WTC11 (cell line): ENCODE measurements at regions not wholly inside any gene's neighbourhood (a gene's known extent, or its start where the extent isn't known, plus 50 kb on each side); places are given as distances from the start of the nearest gene placed in this dataset.
A peak's percentile ranks its signal among the peaks of the same experiment; 100 is the strongest.

ENCODE experiments used
- ATAC-seq: fragments of 200-7000 bp; cut with Tn5 transposase; 2 replicates; pipeline ENCODE4 v1.10.0; 2021; ENCODE audit warnings: mild to moderate bottlenecking, moderate library complexity
- CTCF ChIA-PET: fragments of 300-600 bp; sonication (Branson Sonifier 250); formaldehyde crosslinking; loops from one replicate; lab custom pipeline; 2021; ENCODE audit warnings: antibody characterized with exemption; lab: Charles Lee
- POLR2A ChIA-PET: fragments of 350-600 bp; sonication (Branson Sonifier 250); formaldehyde crosslinking; loops from one replicate; lab custom pipeline; 2021; ENCODE audit warnings: antibody characterized with exemption; lab: Charles Lee
- DNase-seq: peaks from one replicate; pipeline ENCODE4 v3.0.0; 2021; ENCODE audit warnings: low spot score
- H3K27ac Mint-ChIP-seq: 2 replicates; pipeline ENCODE4 v1.8.0; 2021; ENCODE audit warnings: mixed read lengths
- H3K27me3 Mint-ChIP-seq: 2 replicates; pipeline ENCODE4 v1.8.0; 2021; ENCODE audit warnings: low read depth, mild to moderate bottlenecking, moderate library complexity, mixed read lengths
- H3K36me3 Mint-ChIP-seq: 2 replicates; pipeline ENCODE4 v1.8.0; 2021; ENCODE audit warnings: mixed read lengths
- H3K4me1 Mint-ChIP-seq: 2 replicates; pipeline ENCODE4 v1.8.0; 2022; ENCODE audit warnings: mixed read lengths
- H3K4me3 Mint-ChIP-seq: 2 replicates; pipeline ENCODE4 v1.8.0; 2021; ENCODE audit warnings: mild to moderate bottlenecking, moderate library complexity, mixed read lengths
- H3K9me3 Mint-ChIP-seq: 2 replicates; pipeline ENCODE4 v1.8.0; 2021; ENCODE audit warnings: mixed read lengths
- ARID4B ChIP-seq: sonication (generic); formaldehyde crosslinking; IDR thresholded peaks from 2 replicates; pipeline ENCODE4 v1.8.0; 2023; ENCODE audit warnings: missing genetic modification reagents, mild to moderate bottlenecking, borderline replicate concordance
- ESRRA ChIP-seq: sonication (generic); formaldehyde crosslinking; IDR thresholded peaks from 2 replicates; pipeline ENCODE4 v1.8.1; 2022; ENCODE audit warnings: mild to moderate bottlenecking, missing genetic modification reagents, borderline replicate concordance
- ETV6 ChIP-seq: sonication (generic); formaldehyde crosslinking; IDR thresholded peaks from 2 replicates; pipeline ENCODE4 v1.8.1; 2022; ENCODE audit warnings: mild to moderate bottlenecking, missing genetic modification reagents
- KAT7 ChIP-seq: sonication (generic); formaldehyde crosslinking; IDR thresholded peaks from 2 replicates; pipeline ENCODE4 v1.8.1; 2023; ENCODE audit warnings: missing genetic modification reagents, mild to moderate bottlenecking, borderline replicate concordance
- MAX ChIP-seq: sonication (generic); formaldehyde crosslinking; IDR thresholded peaks from 2 replicates; pipeline ENCODE4 v1.8.0; 2022; ENCODE audit warnings: mild to moderate bottlenecking, missing genetic modification reagents
- NFE2L1 ChIP-seq: sonication (generic); formaldehyde crosslinking; IDR thresholded peaks from 2 replicates; pipeline ENCODE4 v1.8.1; 2023; ENCODE audit warnings: missing genetic modification reagents
- PRRX2 ChIP-seq: fragments of 250-450 bp; sonication (Bioruptor Pico); IDR thresholded peaks from 2 replicates; pipeline ENCODE4 v1.8.0; 2021; ENCODE audit warnings: mild to moderate bottlenecking
- SMAD4 ChIP-seq: sonication (generic); formaldehyde crosslinking; IDR thresholded peaks from 2 replicates; pipeline ENCODE4 v1.8.0; 2022; ENCODE audit warnings: mild to moderate bottlenecking, missing genetic modification reagents
- ZMAT4 ChIP-seq: fragments of 250-450 bp; sonication (Bioruptor Pico); IDR thresholded peaks from 2 replicates; pipeline ENCODE4 v1.9.0; 2021; ENCODE audit warnings: mild to moderate bottlenecking
- ZNF138 ChIP-seq: sonication (generic); formaldehyde crosslinking; conservative IDR thresholded peaks from 2 replicates; pipeline ENCODE4 v1.8.1; 2022; ENCODE audit warnings: mild to moderate bottlenecking, moderate library complexity, missing genetic modification reagents
- ZNF317 ChIP-seq: sonication (generic); formaldehyde crosslinking; IDR thresholded peaks from 2 replicates; pipeline ENCODE4 v1.8.1; 2023; ENCODE audit warnings: low read depth, mild to moderate bottlenecking, moderate library complexity, missing genetic modification reagents, borderline replicate concordance
- ZNF423 ChIP-seq: fragments of 250-450 bp; sonication (Bioruptor Pico); IDR thresholded peaks from 2 replicates; pipeline ENCODE4 v2.1.2; 2022; ENCODE audit warnings: mild to moderate bottlenecking, moderate library complexity
- ZNF671 ChIP-seq: fragments of 250-450 bp; sonication (Bioruptor Pico); IDR thresholded peaks from 2 replicates; pipeline ENCODE4 v1.8.0; 2021; ENCODE audit warnings: mild to moderate bottlenecking
- TF ChIP-seq, protein P1 (sequence below): sonication (generic); formaldehyde crosslinking; IDR thresholded peaks from 2 replicates; pipeline ENCODE4 v1.8.1; 2023; ENCODE audit warnings: mild to moderate bottlenecking, missing genetic modification reagents, borderline replicate concordance
- TF ChIP-seq, protein P2 (sequence below): sonication (generic); formaldehyde crosslinking; IDR thresholded peaks from 2 replicates; pipeline ENCODE4 v1.8.0; 2022; ENCODE audit warnings: missing genetic modification reagents
- TF ChIP-seq, protein P3 (sequence below): fragments of 250-450 bp; sonication (Bioruptor Pico); IDR thresholded peaks from 2 replicates; pipeline ENCODE4 v2.1.2; 2022; ENCODE audit warnings: mild to moderate bottlenecking, moderate library complexity

DNA sequence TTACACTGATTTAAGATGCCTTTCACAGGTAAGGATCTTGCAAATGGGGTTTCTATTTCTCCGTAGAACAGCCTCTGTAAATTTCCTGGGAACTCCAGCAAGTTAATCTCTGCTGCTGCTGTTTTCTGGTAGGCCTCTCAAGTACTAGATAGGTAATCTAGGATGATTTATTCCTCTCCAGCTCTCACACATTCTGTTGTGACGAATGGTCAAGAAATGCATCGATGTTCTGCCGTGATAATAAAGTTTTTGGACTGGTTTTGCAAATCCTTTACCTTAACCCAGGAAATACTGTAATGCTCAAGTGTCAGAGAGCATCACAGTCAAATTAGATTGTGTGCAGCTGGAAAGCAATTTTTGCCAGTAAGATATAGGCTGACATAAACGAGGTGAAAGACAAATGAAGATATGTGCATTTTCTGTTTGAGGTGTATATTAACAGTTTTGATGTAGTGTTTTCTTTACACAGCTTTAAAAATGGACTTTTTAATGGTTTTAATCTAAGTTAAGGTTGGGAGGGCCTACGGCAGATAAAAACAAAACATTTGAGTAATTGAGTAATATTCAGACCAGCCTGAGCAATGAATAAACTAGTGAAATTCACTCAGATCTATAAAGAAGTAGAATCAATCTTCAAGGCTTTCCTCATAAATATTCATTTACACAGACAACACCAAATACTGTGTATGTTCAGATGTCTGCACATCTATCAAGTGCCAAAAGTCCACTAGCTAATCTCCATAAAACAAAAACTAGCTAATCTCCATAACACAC lies 300.6 kb upstream of the EDIL3 start:
- peaks cover 17% of the 10 kb centered on the region for H3K4me1 Mint-ChIP-seq
- no peaks in the 10 kb centered on the region for H3K27me3 Mint-ChIP-seq
- POLR2A ChIA-PET: no interaction called here
- CTCF ChIA-PET: no interaction called here
- DNase-seq: no peak
- no peak for ATAC-seq
- peaks cover 15% of the 10 kb centered on the region for H3K36me3 Mint-ChIP-seq
- H3K9me3 Mint-ChIP-seq: peaks cover 21% of the 10 kb centered on the region
- H3K27ac Mint-ChIP-seq: peak overlapping the region; percentile 26; the same call in 1 of the 2 replicates
- TF ChIP-seq ZMAT4 (CRISPR knock-in tag) (no peak), SMAD4 (CRISPR knock-in tag) (no peak), NFE2L1 (CRISPR knock-in tag) (no peak), ZNF138 (CRISPR knock-in tag) (no peak), ZNF423 (CRISPR knock-in tag) (no peak), PRRX2 (no peak), ETV6 (CRISPR knock-in tag) (no peak), KAT7 (CRISPR knock-in tag) (no peak)
- TF ChIP-seq, protein P1, sequence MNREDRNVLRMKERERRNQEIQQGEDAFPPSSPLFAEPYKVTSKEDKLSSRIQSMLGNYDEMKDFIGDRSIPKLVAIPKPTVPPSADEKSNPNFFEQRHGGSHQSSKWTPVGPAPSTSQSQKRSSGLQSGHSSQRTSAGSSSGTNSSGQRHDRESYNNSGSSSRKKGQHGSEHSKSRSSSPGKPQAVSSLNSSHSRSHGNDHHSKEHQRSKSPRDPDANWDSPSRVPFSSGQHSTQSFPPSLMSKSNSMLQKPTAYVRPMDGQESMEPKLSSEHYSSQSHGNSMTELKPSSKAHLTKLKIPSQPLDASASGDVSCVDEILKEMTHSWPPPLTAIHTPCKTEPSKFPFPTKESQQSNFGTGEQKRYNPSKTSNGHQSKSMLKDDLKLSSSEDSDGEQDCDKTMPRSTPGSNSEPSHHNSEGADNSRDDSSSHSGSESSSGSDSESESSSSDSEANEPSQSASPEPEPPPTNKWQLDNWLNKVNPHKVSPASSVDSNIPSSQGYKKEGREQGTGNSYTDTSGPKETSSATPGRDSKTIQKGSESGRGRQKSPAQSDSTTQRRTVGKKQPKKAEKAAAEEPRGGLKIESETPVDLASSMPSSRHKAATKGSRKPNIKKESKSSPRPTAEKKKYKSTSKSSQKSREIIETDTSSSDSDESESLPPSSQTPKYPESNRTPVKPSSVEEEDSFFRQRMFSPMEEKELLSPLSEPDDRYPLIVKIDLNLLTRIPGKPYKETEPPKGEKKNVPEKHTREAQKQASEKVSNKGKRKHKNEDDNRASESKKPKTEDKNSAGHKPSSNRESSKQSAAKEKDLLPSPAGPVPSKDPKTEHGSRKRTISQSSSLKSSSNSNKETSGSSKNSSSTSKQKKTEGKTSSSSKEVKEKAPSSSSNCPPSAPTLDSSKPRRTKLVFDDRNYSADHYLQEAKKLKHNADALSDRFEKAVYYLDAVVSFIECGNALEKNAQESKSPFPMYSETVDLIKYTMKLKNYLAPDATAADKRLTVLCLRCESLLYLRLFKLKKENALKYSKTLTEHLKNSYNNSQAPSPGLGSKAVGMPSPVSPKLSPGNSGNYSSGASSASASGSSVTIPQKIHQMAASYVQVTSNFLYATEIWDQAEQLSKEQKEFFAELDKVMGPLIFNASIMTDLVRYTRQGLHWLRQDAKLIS (CRISPR knock-in tag): no peak
- TF ChIP-seq, all 79 proteins: peak for 0
- no peak overlapping the region for H3K4me3 Mint-ChIP-seq

DNA sequence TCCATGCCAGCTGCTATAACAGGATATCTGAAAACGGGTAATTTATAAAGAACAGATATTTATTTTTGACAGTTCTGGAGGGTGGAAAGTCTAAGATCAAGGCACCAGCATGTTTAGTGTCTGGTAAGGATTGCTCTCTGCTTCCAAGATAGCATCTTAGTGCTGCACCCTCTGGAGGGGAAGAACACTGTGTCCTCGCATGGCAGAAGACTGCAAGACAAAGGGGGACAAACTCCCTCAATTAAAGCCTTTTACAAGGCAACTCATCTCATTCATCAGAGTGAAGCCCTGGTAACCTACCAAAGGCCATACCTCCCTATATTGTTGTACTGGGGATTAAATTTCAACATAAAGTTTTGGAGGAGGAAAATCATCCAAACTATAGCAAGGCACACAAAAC lies 298.9 kb upstream of the EDIL3 start:
- CTCF ChIA-PET: no interaction called here
- H3K4me3 Mint-ChIP-seq: no peak overlapping the region
- peaks cover 18% of the 10 kb centered on the region for H3K9me3 Mint-ChIP-seq
- no peak for DNase-seq
- ATAC-seq: peak; percentile 84
- H3K27me3 Mint-ChIP-seq: no peaks in the 10 kb centered on the region
- POLR2A ChIA-PET: no interaction called here
- TF ChIP-seq, protein P2, sequence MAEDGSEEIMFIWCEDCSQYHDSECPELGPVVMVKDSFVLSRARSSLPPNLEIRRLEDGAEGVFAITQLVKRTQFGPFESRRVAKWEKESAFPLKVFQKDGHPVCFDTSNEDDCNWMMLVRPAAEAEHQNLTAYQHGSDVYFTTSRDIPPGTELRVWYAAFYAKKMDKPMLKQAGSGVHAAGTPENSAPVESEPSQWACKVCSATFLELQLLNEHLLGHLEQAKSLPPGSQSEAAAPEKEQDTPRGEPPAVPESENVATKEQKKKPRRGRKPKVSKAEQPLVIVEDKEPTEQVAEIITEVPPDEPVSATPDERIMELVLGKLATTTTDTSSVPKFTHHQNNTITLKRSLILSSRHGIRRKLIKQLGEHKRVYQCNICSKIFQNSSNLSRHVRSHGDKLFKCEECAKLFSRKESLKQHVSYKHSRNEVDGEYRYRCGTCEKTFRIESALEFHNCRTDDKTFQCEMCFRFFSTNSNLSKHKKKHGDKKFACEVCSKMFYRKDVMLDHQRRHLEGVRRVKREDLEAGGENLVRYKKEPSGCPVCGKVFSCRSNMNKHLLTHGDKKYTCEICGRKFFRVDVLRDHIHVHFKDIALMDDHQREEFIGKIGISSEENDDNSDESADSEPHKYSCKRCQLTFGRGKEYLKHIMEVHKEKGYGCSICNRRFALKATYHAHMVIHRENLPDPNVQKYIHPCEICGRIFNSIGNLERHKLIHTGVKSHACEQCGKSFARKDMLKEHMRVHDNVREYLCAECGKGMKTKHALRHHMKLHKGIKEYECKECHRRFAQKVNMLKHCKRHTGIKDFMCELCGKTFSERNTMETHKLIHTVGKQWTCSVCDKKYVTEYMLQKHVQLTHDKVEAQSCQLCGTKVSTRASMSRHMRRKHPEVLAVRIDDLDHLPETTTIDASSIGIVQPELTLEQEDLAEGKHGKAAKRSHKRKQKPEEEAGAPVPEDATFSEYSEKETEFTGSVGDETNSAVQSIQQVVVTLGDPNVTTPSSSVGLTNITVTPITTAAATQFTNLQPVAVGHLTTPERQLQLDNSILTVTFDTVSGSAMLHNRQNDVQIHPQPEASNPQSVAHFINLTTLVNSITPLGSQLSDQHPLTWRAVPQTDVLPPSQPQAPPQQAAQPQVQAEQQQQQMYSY: no peak
- TF ChIP-seq, protein P3, sequence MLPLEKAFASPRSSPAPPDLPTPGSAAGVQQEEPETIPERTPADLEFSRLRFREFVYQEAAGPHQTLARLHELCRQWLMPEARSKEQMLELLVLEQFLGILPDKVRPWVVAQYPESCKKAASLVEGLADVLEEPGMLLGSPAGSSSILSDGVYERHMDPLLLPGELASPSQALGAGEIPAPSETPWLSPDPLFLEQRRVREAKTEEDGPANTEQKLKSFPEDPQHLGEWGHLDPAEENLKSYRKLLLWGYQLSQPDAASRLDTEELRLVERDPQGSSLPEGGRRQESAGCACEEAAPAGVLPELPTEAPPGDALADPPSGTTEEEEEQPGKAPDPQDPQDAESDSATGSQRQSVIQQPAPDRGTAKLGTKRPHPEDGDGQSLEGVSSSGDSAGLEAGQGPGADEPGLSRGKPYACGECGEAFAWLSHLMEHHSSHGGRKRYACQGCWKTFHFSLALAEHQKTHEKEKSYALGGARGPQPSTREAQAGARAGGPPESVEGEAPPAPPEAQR: no peak
- TF ChIP-seq ZNF671 (CRISPR knock-in tag): no peak
- no peak for TF ChIP-seq MAX
- no peak for TF ChIP-seq ZNF317 (CRISPR knock-in tag)
- no peak for TF ChIP-seq ESRRA (CRISPR knock-in tag)
- no peak for TF ChIP-seq ARID4B (CRISPR knock-in tag)
- peaks cover 14% of the 10 kb centered on the region for H3K36me3 Mint-ChIP-seq
- H3K4me1 Mint-ChIP-seq: peaks cover 20% of the 10 kb centered on the region
- H3K27ac Mint-ChIP-seq: peak overlapping the region; percentile 52; the same call in 1 of the 2 replicates
